Raji (cell line): ENCODE measurements at regions not wholly inside any gene's neighbourhood (a gene's known extent, or its start where the extent isn't known, plus 50 kb on each side); places are given as distances from the start of the nearest gene placed in this dataset.

Source experiments
- POLR2A ChIP-seq: IDR thresholded peaks from 2 replicates; pipeline ENCODE4 v1.6.1; 2011; ENCODE audit warnings: low read depth, low read length, control low read depth; ENCODE audit not compliant: insufficient read depth

GRCh38 chr7:25368599-25369201, 140.4 kb upstream of the NPVF start:
- no peak for TF ChIP-seq POLR2A

- TF ChIP-seq POLR2A = no peak
These were observed 141.5 kb upstream of the NPVF start for GRCh38 chr7:25369786-25370185.

GRCh38 chr7:25371972-25372371, 143.7 kb upstream of the NPVF start:
- no peak for TF ChIP-seq POLR2A

- TF ChIP-seq POLR2A = no peak
These were observed 147.7 kb upstream of the NPVF start for GRCh38 chr7:25375805-25376600.

GRCh38 chr7:25379351-25380300, 151.3 kb upstream of the NPVF start:
- TF ChIP-seq POLR2A = no peak

- no peak for TF ChIP-seq POLR2A
These were observed 153.7 kb upstream of the NPVF start for GRCh38 chr7:25381818-25382589.

GRCh38 chr7:25382869-25383268, 154.6 kb upstream of the NPVF start:
- no peak for TF ChIP-seq POLR2A

GRCh38 chr7:25383402-25383801, 155.1 kb upstream of the NPVF start:
- no peak for TF ChIP-seq POLR2A

- no peak for TF ChIP-seq POLR2A
These were observed 156.7 kb upstream of the NPVF start for GRCh38 chr7:25384788-25385505.

GRCh38 chr7:25385506-25386136, 157.3 kb upstream of the NPVF start:
- no peak for TF ChIP-seq POLR2A

GRCh38 chr7:25386311-25386744, 158.0 kb upstream of the NPVF start:
- TF ChIP-seq POLR2A = no peak

- TF ChIP-seq POLR2A = no peak
These were observed 160.4 kb upstream of the NPVF start for GRCh38 chr7:25388681-25389080.

- no peak for TF ChIP-seq POLR2A
These were observed 161.3 kb upstream of the NPVF start for GRCh38 chr7:25389489-25390106.

GRCh38 chr7:25391295-25391861, 163.1 kb upstream of the NPVF start:
- no peak for TF ChIP-seq POLR2A
